Fibroblast of lung (primary cell): ENCODE measurements at regions not wholly inside any gene's neighbourhood (a gene's known extent, or its start where the extent isn't known, plus 50 kb on each side); places are given as distances from the start of the nearest gene placed in this dataset.

Source experiments
- DNase-seq, 2 donors: peaks; one replicate each; pipeline versions ENCODE4 v3.0.0 to v3.0.0-alpha.2; 2010; ENCODE audit warnings: low read depth in 2 of 2
- H2AFZ ChIP-seq: 2 replicates; pipeline ENCODE4 v1.5.1; 2012; ENCODE audit warnings: low read length, control low read depth, inconsistent platforms
- H3K27ac ChIP-seq: 2 replicates; pipeline ENCODE4 v1.5.1; 2011; ENCODE audit warnings: low read length, control low read depth; ENCODE audit not compliant: insufficient read depth
- H3K27me3 ChIP-seq: 2 replicates; pipeline ENCODE4 v1.5.1; 2011; ENCODE audit warnings: mild to moderate bottlenecking, low read length; ENCODE audit not compliant: control insufficient read depth, insufficient read depth
- H3K36me3 ChIP-seq: 2 replicates; pipeline ENCODE4 v1.5.1; 2011; ENCODE audit warnings: low read length; ENCODE audit not compliant: control insufficient read depth, insufficient read depth
- H3K4me1 ChIP-seq: 2 replicates; pipeline ENCODE4 v1.5.1; 2011; ENCODE audit warnings: low read length; ENCODE audit not compliant: control insufficient read depth, insufficient read depth; ENCODE audit errors: extremely low read depth
- H3K4me2 ChIP-seq: 2 replicates; pipeline ENCODE4 v1.5.1; 2011; ENCODE audit warnings: low read length, control low read depth; ENCODE audit not compliant: insufficient read depth; ENCODE audit errors: extremely low read depth
- H3K4me3 ChIP-seq, 4 experiments: fragments of 200-600 bp in 1 of 4; sonication (generic) in 1 of 4; replicated peaks in 1 of 4; 2 replicates each; pipeline ENCODE4 v1.5.1; 2011 to 2016; ENCODE audit warnings: low read length in 4 of 4, low read depth in 3 of 4, mild to moderate bottlenecking in 3 of 4, control low read depth in 2 of 4, inconsistent platforms in 1 of 4, mixed read lengths in 1 of 4; ENCODE audit not compliant: insufficient read depth in 1 of 4; ENCODE audit errors: control extremely low read depth in 1 of 4
- H3K79me2 ChIP-seq: 2 replicates; pipeline ENCODE4 v1.5.1; 2012; ENCODE audit warnings: mild to moderate bottlenecking, low read length, inconsistent platforms; ENCODE audit not compliant: control insufficient read depth, insufficient read depth
- H3K9ac ChIP-seq: 2 replicates; pipeline ENCODE4 v1.5.1; 2011; ENCODE audit warnings: mild to moderate bottlenecking, low read length, control low read depth; ENCODE audit not compliant: insufficient read depth
- H3K9me3 ChIP-seq: 2 replicates; pipeline ENCODE4 v1.5.1; 2012; ENCODE audit warnings: low read depth, low read length; ENCODE audit not compliant: control insufficient read depth, insufficient read depth
- H4K20me1 ChIP-seq: 2 replicates; pipeline ENCODE4 v1.5.1; 2011; ENCODE audit warnings: low read length; ENCODE audit not compliant: control insufficient read depth, insufficient read depth; ENCODE audit errors: extremely low read depth
- EZH2 ChIP-seq: IDR thresholded peaks from 2 replicates; pipeline ENCODE4 v1.5.1; 2012; ENCODE audit warnings: low read length, control low read depth, mild to moderate bottlenecking; ENCODE audit errors: missing control alignments
- TF ChIP-seq, protein P1 (sequence below), 2 donors: IDR thresholded peaks in 1 of 2; conservative IDR thresholded peaks in 1 of 2; 1 replicate in 1 of 2; 2 replicates in 1 of 2; pipeline ENCODE4 v1.5.1; 2011 to 2012; ENCODE audit warnings: low read length in 2 of 2, control low read depth in 1 of 2, inconsistent platforms in 1 of 2, low read depth in 1 of 2, mild to moderate bottlenecking in 1 of 2

GRCh38 chr16:64585367-64585766 lies 536.5 kb downstream of the CDH11 start:
- no peaks in the 10 kb centered on the region for H3K27me3 ChIP-seq
- H4K20me1 ChIP-seq, result no peaks in the 10 kb centered on the region
- no peak overlapping the region for H3K4me2 ChIP-seq
- DNase-seq, result no peak
- no peak overlapping the region for H3K4me3 ChIP-seq
- no peaks in the 10 kb centered on the region for H3K9me3 ChIP-seq
- H3K36me3 ChIP-seq, result no peaks in the 10 kb centered on the region
- H3K79me2 ChIP-seq, result no peaks in the 10 kb centered on the region
- TF ChIP-seq, protein P1, sequence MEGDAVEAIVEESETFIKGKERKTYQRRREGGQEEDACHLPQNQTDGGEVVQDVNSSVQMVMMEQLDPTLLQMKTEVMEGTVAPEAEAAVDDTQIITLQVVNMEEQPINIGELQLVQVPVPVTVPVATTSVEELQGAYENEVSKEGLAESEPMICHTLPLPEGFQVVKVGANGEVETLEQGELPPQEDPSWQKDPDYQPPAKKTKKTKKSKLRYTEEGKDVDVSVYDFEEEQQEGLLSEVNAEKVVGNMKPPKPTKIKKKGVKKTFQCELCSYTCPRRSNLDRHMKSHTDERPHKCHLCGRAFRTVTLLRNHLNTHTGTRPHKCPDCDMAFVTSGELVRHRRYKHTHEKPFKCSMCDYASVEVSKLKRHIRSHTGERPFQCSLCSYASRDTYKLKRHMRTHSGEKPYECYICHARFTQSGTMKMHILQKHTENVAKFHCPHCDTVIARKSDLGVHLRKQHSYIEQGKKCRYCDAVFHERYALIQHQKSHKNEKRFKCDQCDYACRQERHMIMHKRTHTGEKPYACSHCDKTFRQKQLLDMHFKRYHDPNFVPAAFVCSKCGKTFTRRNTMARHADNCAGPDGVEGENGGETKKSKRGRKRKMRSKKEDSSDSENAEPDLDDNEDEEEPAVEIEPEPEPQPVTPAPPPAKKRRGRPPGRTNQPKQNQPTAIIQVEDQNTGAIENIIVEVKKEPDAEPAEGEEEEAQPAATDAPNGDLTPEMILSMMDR (conservative IDR thresholded peaks at IDR 0.05 in 1 of 2, IDR thresholded peaks at IDR 0.05 in 1 of 2; ENCODE audit: low read depth in 1 of 2, low read length in 2 of 2), result no peak
- no peak for TF ChIP-seq EZH2
- no peak overlapping the region for H2AFZ ChIP-seq
- H3K27ac ChIP-seq, result no peak overlapping the region
- no peaks in the 10 kb centered on the region for H3K4me1 ChIP-seq
- H3K9ac ChIP-seq, result no peak overlapping the region

- no peak for DNase-seq
- no peaks in the 10 kb centered on the region for H3K4me1 ChIP-seq
- no peak overlapping the region for H3K27ac ChIP-seq
- H3K79me2 ChIP-seq, result no peaks in the 10 kb centered on the region
- no peaks in the 10 kb centered on the region for H3K9me3 ChIP-seq
- H3K4me2 ChIP-seq, result no peak overlapping the region
- no peaks in the 10 kb centered on the region for H4K20me1 ChIP-seq
- H3K27me3 ChIP-seq, result no peaks in the 10 kb centered on the region
- no peak overlapping the region for H3K4me3 ChIP-seq
- no peaks in the 10 kb centered on the region for H3K36me3 ChIP-seq
- no peak overlapping the region for H3K9ac ChIP-seq
- H2AFZ ChIP-seq, result no peak overlapping the region
- no peak for TF ChIP-seq EZH2
- TF ChIP-seq, protein P1 (conservative IDR thresholded peaks at IDR 0.05 in 1 of 2, IDR thresholded peaks at IDR 0.05 in 1 of 2; ENCODE audit: low read depth in 1 of 2, low read length in 2 of 2), result no peak
Measured at GRCh38 chr16:64580558-64580957, 541.3 kb downstream of the CDH11 start.

DNA sequence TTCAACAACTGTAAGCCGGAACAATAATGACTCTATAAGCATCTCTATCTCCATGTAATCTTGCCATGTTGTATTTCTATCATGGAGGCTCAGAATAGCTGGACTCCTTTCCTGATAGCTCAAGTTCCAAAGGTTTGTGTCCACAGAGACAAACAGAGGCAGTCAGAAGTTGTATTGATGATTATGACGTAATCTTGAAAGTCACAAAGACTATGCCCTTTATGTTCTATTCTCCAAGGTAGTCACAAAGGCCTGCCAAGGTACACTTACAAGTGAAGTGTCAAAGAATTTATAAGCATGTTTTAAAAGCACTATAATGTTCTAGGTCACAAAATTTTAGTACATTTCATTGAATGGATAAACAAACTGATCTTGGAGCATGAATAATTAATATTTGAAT lies 542.2 kb downstream of the CDH11 start:
- no peak for TF ChIP-seq EZH2
- TF ChIP-seq, protein P1 (conservative IDR thresholded peaks at IDR 0.05 in 1 of 2, IDR thresholded peaks at IDR 0.05 in 1 of 2; ENCODE audit: low read depth in 1 of 2, low read length in 2 of 2), result no peak
- H3K36me3 ChIP-seq, result no peaks in the 10 kb centered on the region

More for the DNA sequence above, 542.2 kb downstream of the CDH11 start:
- no peak for DNase-seq
- Histone ChIP-seq H3K4me3 (no peak overlapping the region), H3K4me2 (no peak overlapping the region), H4K20me1 (no peaks in the 10 kb centered on the region), H3K27me3 (no peaks in the 10 kb centered on the region), H3K9me3 (no peaks in the 10 kb centered on the region), H2AFZ (no peak overlapping the region), H3K27ac (no peak overlapping the region), H3K79me2 (no peaks in the 10 kb centered on the region), H3K9ac (no peak overlapping the region), H3K4me1 (no peaks in the 10 kb centered on the region)
